ENCODE measurements at regions not wholly inside any gene's neighbourhood (a gene's known extent, or its start where the extent isn't known, plus 50 kb on each side); places are given as distances from the start of the nearest gene placed in this dataset.
A peak's percentile ranks its signal among the peaks of the same experiment; 100 is the strongest.

GRCh38 chr10:110357252-110357780, 52.6 kb upstream of the SMNDC1 start (continued):
- TF ChIP-seq, protein P1, sequence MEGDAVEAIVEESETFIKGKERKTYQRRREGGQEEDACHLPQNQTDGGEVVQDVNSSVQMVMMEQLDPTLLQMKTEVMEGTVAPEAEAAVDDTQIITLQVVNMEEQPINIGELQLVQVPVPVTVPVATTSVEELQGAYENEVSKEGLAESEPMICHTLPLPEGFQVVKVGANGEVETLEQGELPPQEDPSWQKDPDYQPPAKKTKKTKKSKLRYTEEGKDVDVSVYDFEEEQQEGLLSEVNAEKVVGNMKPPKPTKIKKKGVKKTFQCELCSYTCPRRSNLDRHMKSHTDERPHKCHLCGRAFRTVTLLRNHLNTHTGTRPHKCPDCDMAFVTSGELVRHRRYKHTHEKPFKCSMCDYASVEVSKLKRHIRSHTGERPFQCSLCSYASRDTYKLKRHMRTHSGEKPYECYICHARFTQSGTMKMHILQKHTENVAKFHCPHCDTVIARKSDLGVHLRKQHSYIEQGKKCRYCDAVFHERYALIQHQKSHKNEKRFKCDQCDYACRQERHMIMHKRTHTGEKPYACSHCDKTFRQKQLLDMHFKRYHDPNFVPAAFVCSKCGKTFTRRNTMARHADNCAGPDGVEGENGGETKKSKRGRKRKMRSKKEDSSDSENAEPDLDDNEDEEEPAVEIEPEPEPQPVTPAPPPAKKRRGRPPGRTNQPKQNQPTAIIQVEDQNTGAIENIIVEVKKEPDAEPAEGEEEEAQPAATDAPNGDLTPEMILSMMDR (IDR thresholded peaks at IDR 0.05): no peak
- TF ChIP-seq MXI1 (IDR thresholded peaks at IDR 0.05; ENCODE audit: low read depth, low read length): no peak
- peak; percentile 7; the same call in 1 of the 2 replicates for TF ChIP-seq USF2 (IDR thresholded peaks at IDR 0.05; ENCODE audit: borderline replicate concordance, low read depth, low read length)
- TF ChIP-seq MEF2A (IDR thresholded peaks at IDR 0.05; ENCODE audit: borderline replicate concordance, low read depth): no peak
- TF ChIP-seq EZH2phosphoT487 (IDR thresholded peaks at IDR 0.05; ENCODE audit: borderline replicate concordance, low read depth): no peak
- TF ChIP-seq POLR2AphosphoS5 (IDR thresholded peaks at IDR 0.05; ENCODE audit: low read depth, low read length): no peak
- TF ChIP-seq IRF3 (IDR thresholded peaks at IDR 0.05; ENCODE audit: low read depth, low read length): no peak
- TF ChIP-seq FOXJ3 (CRISPR knock-in tag; IDR thresholded peaks at IDR 0.05): no peak
- peak; percentile 55; the same call in 1 of the 2 replicates for TF ChIP-seq NFIC (IDR thresholded peaks at IDR 0.05; ENCODE audit: borderline replicate concordance)
- peak; percentile 32; the same call in 1 of the 2 replicates for TF ChIP-seq JUND (IDR thresholded peaks at IDR 0.05)

DNA sequence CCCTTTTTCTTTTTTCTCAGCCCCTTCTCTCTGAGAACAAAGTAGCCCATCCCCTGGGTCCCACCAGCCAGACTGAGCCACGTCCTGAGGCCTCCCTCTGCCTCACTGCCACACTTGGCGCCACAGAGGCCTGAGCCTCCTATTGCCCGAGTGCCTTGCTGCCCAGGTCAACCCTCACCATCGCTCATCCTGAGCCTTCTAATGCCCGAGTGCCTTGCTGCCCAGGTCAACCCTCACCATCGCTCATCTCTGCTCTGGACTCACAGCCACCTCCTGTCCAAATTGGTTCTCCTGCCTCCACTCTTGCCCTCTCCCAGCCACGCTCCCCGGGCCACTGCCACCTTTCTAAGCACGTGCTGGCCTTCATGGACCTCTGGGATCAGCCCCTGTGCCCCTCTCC, 53.2 kb upstream of the SMNDC1 start:
- Histone ChIP-seq H3K4me1 (ENCODE audit: control insufficient read depth in 1 of 2, insufficient read depth in 2 of 2, low read depth in 1 of 2, low read length in 1 of 2) (peaks cover 9 to 12% of the 10 kb centered on the region in 2 experiments; a peak in 3 of 4 replicates), H3K9me3 (no peaks in the 10 kb centered on the region), H3K4me2 (no peak overlapping the region), H3K9ac (no peak overlapping the region), H3K36me3 (replicated peaks in 1 of 2; ENCODE audit: control insufficient read depth in 1 of 2, insufficient read depth in 2 of 2, low read length in 1 of 2) (no peaks in the 10 kb centered on the region), H3F3A (replicated peaks; ENCODE audit: insufficient read depth) (peaks cover 4% of the 10 kb centered on the region), H4K20me1 (ENCODE audit: insufficient read depth) (no peaks in the 10 kb centered on the region), H3K9me2 (no peaks in the 10 kb centered on the region), H3K79me2 (ENCODE audit: insufficient read depth) (no peaks in the 10 kb centered on the region), H2AFZ (ENCODE audit: low read depth) (no peak overlapping the region), H3K4me3 (ENCODE audit: low read depth in 2 of 2, low read length in 1 of 2) (no peak overlapping the region), H3K27ac (ENCODE audit: low read depth in 2 of 2, low read length in 1 of 2) (0 out of 4 replicates have a peak overlapping the region, but pooled peaks of 1 of the 2 experiments have one; percentile 13), H3K27me3 (ENCODE audit: insufficient read depth) (no peaks in the 10 kb centered on the region)
- ChIA-PET POLR2A (no interaction called here), CTCF (interaction anchor here (1.1 kb wide), 1 partner anchor 189 kb away, joined by 3 read pairs; no protein-coding TSS in a partner anchor)
- TF ChIP-seq MEF2A (IDR thresholded peaks at IDR 0.05; ENCODE audit: borderline replicate concordance, low read depth): no peak
- WGBS (ENCODE audit: low lambda C conversion rate): 96% methylated on average over 9 of the region's 9 CpGs
- DNase-seq: no peak

- H2AFZ ChIP-seq (ENCODE audit: low read depth): no peak overlapping the region
Measured at GRCh38 chr10:110358278-110358677, 53.6 kb upstream of the SMNDC1 start.

More at GRCh38 chr10:110358278-110358677, 53.6 kb upstream of the SMNDC1 start:
- no peaks in the 10 kb centered on the region for H3K27me3 ChIP-seq (ENCODE audit: insufficient read depth)
- no peak for DNase-seq
- CTCF ChIA-PET: interaction anchor here (1.1 kb wide), 1 partner anchor 188 kb away, joined by 3 read pairs; no protein-coding TSS in a partner anchor
- peaks cover 4% of the 10 kb centered on the region for H3F3A ChIP-seq (replicated peaks; ENCODE audit: insufficient read depth)
- no peak overlapping the region for H3K4me2 ChIP-seq
- no peaks in the 10 kb centered on the region for H3K79me2 ChIP-seq (ENCODE audit: insufficient read depth)
- H3K9me2 ChIP-seq: no peaks in the 10 kb centered on the region
- no peaks in the 10 kb centered on the region for H3K9me3 ChIP-seq
- no peak overlapping the region for H3K9ac ChIP-seq
- WGBS (ENCODE audit: low lambda C conversion rate): 85% methylated on average over 1 of the region's 1 CpG
- peaks cover 7 to 12% of the 10 kb centered on the region in 2 experiments; a peak in 3 of 4 replicates for H3K4me1 ChIP-seq (ENCODE audit: control insufficient read depth in 1 of 2, insufficient read depth in 2 of 2, low read depth in 1 of 2, low read length in 1 of 2)
- H4K20me1 ChIP-seq (ENCODE audit: insufficient read depth): no peaks in the 10 kb centered on the region
- H3K4me3 ChIP-seq (ENCODE audit: low read depth in 2 of 2, low read length in 1 of 2): no peak overlapping the region
- H3K27ac ChIP-seq (ENCODE audit: low read depth in 2 of 2, low read length in 1 of 2): no peak overlapping the region
- POLR2A ChIA-PET: no interaction called here
- no peaks in the 10 kb centered on the region for H3K36me3 ChIP-seq (replicated peaks in 1 of 2; ENCODE audit: control insufficient read depth in 1 of 2, insufficient read depth in 2 of 2, low read length in 1 of 2)
- TF ChIP-seq USF1 (IDR thresholded peaks at IDR 0.05; ENCODE audit: borderline replicate concordance, low read depth): no peak
- no peak for TF ChIP-seq MEF2A (IDR thresholded peaks at IDR 0.05; ENCODE audit: borderline replicate concordance, low read depth)
- TF ChIP-seq RFX5 (IDR thresholded peaks at IDR 0.05; ENCODE audit: low read length): no peak
- no peak for TF ChIP-seq RCOR1 (IDR thresholded peaks at IDR 0.05; ENCODE audit: low read length)
- TF ChIP-seq EP300 (IDR thresholded peaks at IDR 0.05; ENCODE audit: borderline replicate concordance in 1 of 2, low read depth in 1 of 2, low read length in 1 of 2): no peak
- no peak for TF ChIP-seq RAD21 (IDR thresholded peaks at IDR 0.05; ENCODE audit: low read length)
- no peak for TF ChIP-seq FOXJ3 (CRISPR knock-in tag; IDR thresholded peaks at IDR 0.05)
- no peak for TF ChIP-seq EZH2phosphoT487 (IDR thresholded peaks at IDR 0.05; ENCODE audit: borderline replicate concordance, low read depth)
- no peak for TF ChIP-seq SMC3 (IDR thresholded peaks at IDR 0.05; ENCODE audit: low read depth, low read length)
- no peak for TF ChIP-seq RXRA (IDR thresholded peaks at IDR 0.05; ENCODE audit: borderline replicate concordance, low read depth)
- no peak for TF ChIP-seq SIN3A (IDR thresholded peaks at IDR 0.05; ENCODE audit: borderline replicate concordance, low read depth, low read length)
- no peak for TF ChIP-seq TAF1 (IDR thresholded peaks at IDR 0.05; ENCODE audit: borderline replicate concordance, low read depth, low read length)
